Neuronal stem cell (in vitro differentiated cells): ENCODE measurements at regions not wholly inside any gene's neighbourhood (a gene's known extent, or its start where the extent isn't known, plus 50 kb on each side); places are given as distances from the start of the nearest gene placed in this dataset.

Source experiments
- DNase-seq: peaks from one replicate; pipeline ENCODE4 v3.0.0-alpha.2; 2013; ENCODE audit warnings: low spot score
- H2AFZ ChIP-seq: one replicate; pipeline ENCODE4 v1.6.1; 2013; ENCODE audit warnings: mild to moderate bottlenecking, low read length, inconsistent platforms
- H2AK5ac ChIP-seq: 2 replicates; pipeline ENCODE4 v1.6.1; 2013; ENCODE audit warnings: low read depth, mild to moderate bottlenecking, inconsistent platforms, low read length, moderate library complexity, mixed read lengths
- H2BK120ac ChIP-seq: 2 replicates; pipeline ENCODE4 v1.6.1; 2013; ENCODE audit warnings: low read depth, mild to moderate bottlenecking, inconsistent platforms, low read length, moderate library complexity, mixed read lengths
- H2BK12ac ChIP-seq: one replicate; pipeline ENCODE4 v1.6.1; 2013; ENCODE audit warnings: low read length, inconsistent platforms
- H2BK15ac ChIP-seq: 2 replicates; pipeline ENCODE4 v1.6.1; 2013; ENCODE audit warnings: mild to moderate bottlenecking, low read length, inconsistent platforms, mixed read lengths
- H2BK5ac ChIP-seq: one replicate; pipeline ENCODE4 v1.6.1; 2013; ENCODE audit warnings: inconsistent platforms, mild to moderate bottlenecking, low read length, moderate library complexity
- H3K14ac ChIP-seq: one replicate; pipeline ENCODE4 v1.6.1; 2013; ENCODE audit warnings: low read length, inconsistent platforms
- H3K18ac ChIP-seq: 2 replicates; pipeline ENCODE4 v1.6.1; 2013; ENCODE audit warnings: low read length, inconsistent platforms
- H3K23ac ChIP-seq: 2 replicates; pipeline ENCODE4 v1.6.1; 2013; ENCODE audit warnings: low read depth, mild to moderate bottlenecking, mixed read lengths, low read length, inconsistent platforms; ENCODE audit not compliant: poor library complexity
- H3K27ac ChIP-seq: replicated peaks from 3 replicates; pipeline ENCODE4 v1.5.1; 2013; ENCODE audit warnings: low read length, inconsistent platforms
- H3K27me3 ChIP-seq, 3 experiments: 2 replicates each; pipeline ENCODE4 v1.6.1; 2013; ENCODE audit warnings: low read length in 3 of 3, mild to moderate bottlenecking in 2 of 3, inconsistent platforms in 1 of 3, low read depth in 1 of 3, mixed read lengths in 1 of 3, moderate library complexity in 1 of 3; ENCODE audit not compliant: control insufficient read depth in 3 of 3, insufficient read depth in 3 of 3
- H3K36me3 ChIP-seq, 2 donors: replicated peaks in 1 of 2; 2 replicates each; pipeline ENCODE4 v1.6.1; 2013; ENCODE audit warnings: low read length in 2 of 2; ENCODE audit not compliant: control insufficient read depth in 2 of 2, insufficient read depth in 2 of 2
- H3K4ac ChIP-seq: 2 replicates; pipeline ENCODE4 v1.6.1; 2013; ENCODE audit warnings: inconsistent platforms, mild to moderate bottlenecking, low read length, moderate library complexity
- H3K4me1 ChIP-seq, 2 donors: 1 replicate in 1 of 2; 2 replicates in 1 of 2; pipeline ENCODE4 v1.6.1; 2013; ENCODE audit warnings: low read length in 2 of 2, low read depth in 1 of 2; ENCODE audit not compliant: control insufficient read depth in 2 of 2, insufficient read depth in 1 of 2
- H3K4me2 ChIP-seq: one replicate; pipeline ENCODE4 v1.6.1; 2013; ENCODE audit warnings: mild to moderate bottlenecking, low read length, inconsistent platforms; ENCODE audit not compliant: insufficient read depth, poor library complexity, severe bottlenecking
- H3K4me3 ChIP-seq, 2 donors: 2 replicates each; pipeline ENCODE4 v1.5.1; 2013; ENCODE audit warnings: low read length in 2 of 2, mild to moderate bottlenecking in 2 of 2, inconsistent platforms in 1 of 2, moderate library complexity in 1 of 2
- H3K79me1 ChIP-seq: one replicate; pipeline ENCODE4 v1.6.1; 2013; ENCODE audit warnings: low read depth, mild to moderate bottlenecking, inconsistent platforms, low read length, moderate library complexity
- H3K9ac ChIP-seq: one replicate; pipeline ENCODE4 v1.6.1; 2013; ENCODE audit warnings: mild to moderate bottlenecking, low read depth, low read length, inconsistent platforms; ENCODE audit not compliant: poor library complexity
- H3K9me3 ChIP-seq, 2 donors: replicated peaks in 1 of 2; 2 replicates each; pipeline versions ENCODE3 to v1.6.1; 2013; ENCODE audit warnings: low read length in 2 of 2, mild to moderate bottlenecking in 2 of 2, inconsistent platforms in 1 of 2, low read depth in 1 of 2, mixed read lengths in 1 of 2, moderate library complexity in 1 of 2; ENCODE audit not compliant: control insufficient read depth in 2 of 2, insufficient read depth in 1 of 2
- H4K8ac ChIP-seq: one replicate; pipeline ENCODE4 v1.6.1; 2013; ENCODE audit warnings: low read depth, mild to moderate bottlenecking, inconsistent platforms, low read length, moderate library complexity
- H4K91ac ChIP-seq: one replicate; pipeline ENCODE4 v1.6.1; 2013; ENCODE audit warnings: low read length, low read depth, mild to moderate bottlenecking, inconsistent platforms; ENCODE audit not compliant: poor library complexity
- WGBS, 2 donors: extraction: QIAGEN DNeasy Blood & Tissue Kit; methylation state at CpG; one replicate each; pipeline ENCODE4 v1.1.7; 2013; ENCODE audit warnings: missing lambda C conversion rate in 2 of 2, mixed read lengths in 1 of 2; ENCODE audit not compliant: insufficient read length in 2 of 2, insufficient replicate concordance in 1 of 2; ENCODE audit errors: extremely low coverage in 2 of 2; 5-methylcytosine and 5-hydroxymethylcytosine counted together

GRCh38 chr13:76803831-76804230 lies 82.4 kb downstream of the KCTD12 start:
- no peak overlapping the region for H2AFZ ChIP-seq
- no peak overlapping the region for H3K9ac ChIP-seq
- H3K4me3 ChIP-seq = no peak overlapping the region
- H3K9me3 ChIP-seq = peaks cover 0 to 3% of the 10 kb centered on the region in 2 donors
- no peak overlapping the region for H3K23ac ChIP-seq
- no peak overlapping the region for H3K4me2 ChIP-seq
- no peak overlapping the region for H3K18ac ChIP-seq
- no peak overlapping the region for H4K91ac ChIP-seq
- H2BK12ac ChIP-seq = no peak overlapping the region
- no peaks in the 10 kb centered on the region for H3K4me1 ChIP-seq
- no peak overlapping the region for H4K8ac ChIP-seq
- DNase-seq = no peak
- no CpG with 5 or more reads among the region's 1 CpG for WGBS, 2 donors
- no peaks in the 10 kb centered on the region for H3K79me1 ChIP-seq
- no peak overlapping the region for H3K4ac ChIP-seq
- H3K36me3 ChIP-seq = no peaks in the 10 kb centered on the region
- H2BK120ac ChIP-seq = no peak overlapping the region
- H3K27ac ChIP-seq = no peak overlapping the region
- no peak overlapping the region for H2BK15ac ChIP-seq
- H2BK5ac ChIP-seq = no peak overlapping the region
- no peak overlapping the region for H2AK5ac ChIP-seq
- no peaks in the 10 kb centered on the region for H3K27me3 ChIP-seq
- no peak overlapping the region for H3K14ac ChIP-seq

GRCh38 chr13:76800943-76801342 lies 85.3 kb downstream of the KCTD12 start:
- Histone ChIP-seq H2AK5ac (no peak overlapping the region), H3K23ac (no peak overlapping the region), H3K36me3 (no peaks in the 10 kb centered on the region), H2BK15ac (no peak overlapping the region), H3K27ac (no peak overlapping the region), H2BK5ac (no peak overlapping the region), H3K4ac (no peak overlapping the region), H4K8ac (no peak overlapping the region), H3K27me3 (no peaks in the 10 kb centered on the region), H3K4me3 (no peak overlapping the region), H3K14ac (no peak overlapping the region), H4K91ac (no peak overlapping the region), H2BK12ac (no peak overlapping the region), H3K4me1 (no peaks in the 10 kb centered on the region), H2BK120ac (no peak overlapping the region), H3K9me3 (no peaks in the 10 kb centered on the region), H3K4me2 (no peak overlapping the region), H3K79me1 (no peaks in the 10 kb centered on the region), H3K18ac (no peak overlapping the region), H2AFZ (no peak overlapping the region), H3K9ac (no peak overlapping the region)
- no CpG with 5 or more reads among the region's 2 CpGs for WGBS, 2 donors
- DNase-seq = no peak

DNA sequence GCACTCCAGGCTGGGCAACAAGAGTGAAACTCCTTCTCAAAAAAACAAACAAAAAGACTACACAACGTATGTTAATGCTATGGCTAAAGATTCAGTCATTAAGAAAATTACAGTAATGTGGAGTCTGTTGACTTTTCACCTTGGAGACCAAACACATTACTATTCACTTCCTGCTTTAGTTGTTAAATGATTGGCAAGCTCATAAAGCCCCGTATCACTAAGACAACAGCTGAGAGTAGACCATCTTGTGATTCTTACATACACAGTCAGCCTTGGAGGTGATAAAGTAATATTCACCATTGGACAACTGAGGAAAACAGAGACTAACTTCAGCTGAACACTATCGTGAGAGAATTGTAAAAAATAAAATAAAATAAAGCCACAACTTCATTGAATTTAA lies 86.5 kb downstream of the KCTD12 start:
- no peaks in the 10 kb centered on the region for H3K36me3 ChIP-seq
- no peak overlapping the region for H3K23ac ChIP-seq
- H2AK5ac ChIP-seq = no peak overlapping the region
- no peak for DNase-seq
- no peaks in the 10 kb centered on the region for H3K9me3 ChIP-seq
- no peak overlapping the region for H4K91ac ChIP-seq
- H3K4me2 ChIP-seq = no peak overlapping the region
- H2BK15ac ChIP-seq = no peak overlapping the region
- no CpG with 5 or more reads among the region's 3 CpGs for whole genome bisulfite sequencing, 2 donors
- H3K27me3 ChIP-seq = no peaks in the 10 kb centered on the region
- no peak overlapping the region for H3K27ac ChIP-seq
- H2BK120ac ChIP-seq = no peak overlapping the region
- no peak overlapping the region for H3K4ac ChIP-seq
- H3K79me1 ChIP-seq = no peaks in the 10 kb centered on the region
- no peak overlapping the region for H4K8ac ChIP-seq
- no peak overlapping the region for H2BK5ac ChIP-seq
- H2BK12ac ChIP-seq = no peak overlapping the region
- no peak overlapping the region for H3K18ac ChIP-seq
- no peaks in the 10 kb centered on the region for H3K4me1 ChIP-seq
- H3K4me3 ChIP-seq = no peak overlapping the region
- H3K9ac ChIP-seq = no peak overlapping the region
- H2AFZ ChIP-seq = no peak overlapping the region
- H3K14ac ChIP-seq = no peak overlapping the region

GRCh38 chr13:76798037-76798436 lies 88.2 kb downstream of the KCTD12 start:
- Histone ChIP-seq H3K4me1 (no peaks in the 10 kb centered on the region), H3K27ac (no peak overlapping the region), H2BK12ac (no peak overlapping the region), H2AFZ (no peak overlapping the region), H3K14ac (no peak overlapping the region), H3K9me3 (no peaks in the 10 kb centered on the region), H3K79me1 (no peaks in the 10 kb centered on the region), H2BK15ac (no peak overlapping the region), H3K27me3 (no peaks in the 10 kb centered on the region), H3K36me3 (no peaks in the 10 kb centered on the region), H3K4me3 (no peak overlapping the region), H2BK120ac (no peak overlapping the region), H4K8ac (no peak overlapping the region), H3K23ac (no peak overlapping the region), H2BK5ac (no peak overlapping the region), H3K4ac (no peak overlapping the region), H4K91ac (no peak overlapping the region), H2AK5ac (no peak overlapping the region), H3K18ac (no peak overlapping the region), H3K9ac (no peak overlapping the region), H3K4me2 (no peak overlapping the region)
- WGBS, 2 donors = no CpG with 5 or more reads among the region's 2 CpGs
- DNase-seq = no peak
